ENCODE measurements at regions not wholly inside any gene's neighbourhood (a gene's known extent, or its start where the extent isn't known, plus 50 kb on each side); places are given as distances from the start of the nearest gene placed in this dataset.

GRCh38 chr5:167950126-167950721 is 341.2 kb upstream of the WWC1 start:
- no peak for DNase-seq

GRCh38 chr5:167951116-167951515 is 340.3 kb upstream of the WWC1 start:
- DNase-seq = no peak

DNA sequence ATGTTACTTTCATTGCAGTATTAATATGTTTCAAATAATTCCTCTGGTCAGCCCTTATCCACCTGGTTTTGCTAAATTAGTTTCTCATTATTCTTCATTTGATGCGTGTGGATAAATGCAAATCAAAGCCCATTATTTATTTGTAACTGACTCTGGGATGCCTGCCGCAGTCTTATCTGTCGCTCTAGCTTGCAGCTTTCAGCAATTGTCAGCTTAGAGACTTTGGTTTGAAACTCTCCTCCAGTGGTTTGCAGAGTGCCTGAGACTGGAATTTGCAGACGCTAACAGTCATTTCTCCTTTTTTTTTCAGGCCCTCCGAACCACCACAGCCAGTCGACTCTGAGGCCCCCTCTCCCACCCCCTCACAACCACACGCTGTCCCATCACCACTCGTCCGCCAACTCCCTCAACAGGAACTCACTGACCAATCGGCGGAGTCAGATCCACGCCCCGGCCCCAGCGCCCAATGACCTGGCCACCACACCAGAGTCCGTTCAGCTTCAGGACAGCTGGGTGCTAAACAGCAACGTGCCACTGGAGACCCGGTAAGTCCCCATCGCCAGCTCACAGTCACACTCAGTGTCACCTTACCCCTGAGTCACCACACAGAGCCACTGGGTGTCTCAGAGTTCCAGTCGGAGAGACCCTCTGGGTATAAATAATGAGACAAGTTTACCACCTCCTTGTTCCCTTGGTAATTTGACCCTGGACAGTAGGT is 339.0 kb upstream of the WWC1 start:
- no peak for DNase-seq

GRCh38 chr5:167953151-167953798 is 338.2 kb upstream of the WWC1 start:
- no peak for DNase-seq

DNA sequence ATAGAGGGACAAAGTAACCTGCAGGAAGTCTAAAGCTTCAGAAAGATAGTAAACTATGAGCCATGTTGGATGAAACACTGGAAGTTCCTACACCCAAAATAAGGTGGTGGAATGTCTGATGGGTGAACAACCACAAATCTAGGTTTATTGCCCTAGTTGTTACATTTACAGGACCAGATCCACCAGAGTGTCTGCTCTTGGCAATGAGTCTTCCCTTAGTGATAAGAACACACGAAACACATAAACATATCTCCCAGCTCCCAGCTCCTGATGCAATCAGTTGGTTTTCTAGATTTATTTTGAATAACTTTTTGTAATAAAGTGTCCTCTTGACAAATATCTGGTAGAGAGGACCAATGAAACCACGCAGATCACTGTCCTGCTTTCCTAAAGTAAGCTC is 329.7 kb upstream of the WWC1 start:
- no peak for DNase-seq

DNA sequence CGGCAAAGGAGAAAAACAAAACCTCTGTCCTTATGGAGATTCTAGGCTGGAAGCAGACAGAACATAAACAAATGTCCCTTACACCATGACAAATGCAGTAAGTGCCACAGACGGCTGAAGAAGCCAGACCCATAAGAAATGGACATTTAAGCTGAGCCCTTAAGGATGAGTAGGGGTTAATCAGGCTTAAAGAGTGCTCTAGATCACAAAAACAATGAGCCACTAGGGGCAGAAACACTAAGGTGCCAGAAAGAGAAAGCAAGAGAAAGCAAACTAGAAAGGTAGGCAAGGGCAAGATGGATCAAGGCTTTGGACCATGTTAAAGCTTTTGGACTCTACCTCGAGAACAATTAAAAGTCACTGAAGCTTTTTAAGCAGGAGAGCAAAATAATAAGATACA is 326.9 kb upstream of the WWC1 start:
- DNase-seq = no peak

DNA sequence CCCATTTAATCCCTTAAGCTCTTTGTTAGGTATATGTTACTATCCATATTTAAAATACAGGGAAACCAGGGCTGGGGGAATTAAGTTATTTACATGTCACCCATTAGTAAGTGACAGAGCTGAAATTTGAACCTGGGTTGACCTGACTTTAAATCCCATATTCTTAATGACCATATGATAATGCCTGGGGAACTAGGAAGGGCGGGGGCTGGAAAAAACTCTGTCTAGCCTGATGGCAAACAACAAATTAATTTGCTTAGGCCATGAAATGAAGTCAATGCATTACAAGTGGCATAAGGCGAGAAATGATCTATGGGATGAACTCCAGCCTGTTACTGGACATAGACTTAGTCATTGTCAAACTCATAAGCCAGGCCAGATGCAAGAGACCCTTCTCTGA is 325.7 kb upstream of the WWC1 start:
- DNase-seq = no peak

- DNase-seq = no peak
These were observed 324.5 kb upstream of the WWC1 start for GRCh38 chr5:167966979-167967378.

DNA sequence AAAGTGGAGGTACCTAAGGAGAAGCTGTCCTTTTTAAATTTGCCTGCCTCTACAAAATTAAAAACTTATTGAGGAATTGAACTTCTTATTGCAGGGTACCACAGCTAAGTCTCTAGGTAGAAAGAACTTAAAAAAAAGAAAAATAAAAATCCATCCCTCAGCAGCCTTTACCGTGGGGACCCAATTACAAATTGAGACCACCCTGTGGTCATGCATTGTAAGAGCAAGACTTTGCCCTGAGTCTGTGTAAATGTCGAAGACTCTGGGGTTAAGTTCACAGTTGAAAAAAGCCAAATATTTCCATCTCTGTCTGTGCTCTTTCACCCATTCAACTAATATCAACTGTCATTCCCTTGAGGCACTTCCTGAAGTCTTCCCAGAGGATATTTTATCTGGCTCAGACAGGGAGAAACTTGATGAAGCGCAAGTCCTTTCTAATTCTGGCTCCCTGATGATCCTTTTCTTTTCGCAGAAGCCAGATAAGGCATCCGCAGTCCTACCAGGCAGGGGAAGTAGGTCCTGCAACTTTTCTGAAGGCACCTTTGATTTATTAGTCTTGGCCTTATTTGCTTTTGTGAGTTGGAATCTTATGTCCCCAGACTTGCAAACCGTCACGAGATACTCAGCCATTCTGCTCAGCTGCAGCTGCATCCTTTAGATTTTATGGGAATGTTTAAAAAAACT is 323.8 kb upstream of the WWC1 start:
- DNase-seq = no peak

DNA sequence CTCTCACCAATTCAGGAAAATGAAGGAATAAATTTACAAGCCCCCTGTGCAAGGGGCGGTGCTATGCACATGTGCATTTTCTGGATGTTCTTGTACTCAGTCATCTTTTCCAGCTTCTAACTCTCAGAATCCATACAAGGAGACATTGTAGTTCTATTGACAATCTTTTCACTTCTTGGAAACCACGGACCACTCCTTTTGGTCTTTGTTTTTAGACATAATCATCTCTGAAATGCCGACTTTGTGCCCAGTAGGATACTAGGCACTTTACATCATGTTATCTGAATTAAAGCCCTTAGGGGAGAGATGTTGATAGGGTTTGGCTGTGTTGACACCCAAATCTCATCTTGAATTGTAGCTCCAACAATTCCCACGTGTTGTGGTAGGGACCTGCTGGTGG is 322.6 kb upstream of the WWC1 start:
- no peak for DNase-seq

- DNase-seq = no peak
These were observed 321.4 kb upstream of the WWC1 start for GRCh38 chr5:167969998-167970397.

DNA sequence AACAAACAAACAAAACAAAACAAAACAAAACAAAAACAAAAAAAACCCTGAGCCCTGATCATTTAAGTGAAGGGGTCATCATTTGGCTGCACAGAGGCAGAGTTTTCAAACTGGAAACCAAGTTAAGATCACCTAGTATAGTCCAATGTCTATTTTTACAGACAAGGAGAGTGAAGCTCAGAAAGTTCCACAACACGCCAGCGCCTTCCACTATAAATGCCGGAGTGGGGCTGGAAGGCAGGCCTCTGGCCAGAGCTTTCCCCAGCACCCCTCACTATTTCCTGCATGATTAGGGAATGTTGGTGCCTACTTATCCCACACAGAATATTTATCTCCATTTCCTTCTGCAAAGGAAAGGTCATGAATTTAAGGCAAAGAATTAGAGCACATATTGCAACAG is 319.7 kb upstream of the WWC1 start:
- no peak for DNase-seq

- DNase-seq = no peak
These were observed 318.3 kb upstream of the WWC1 start for GRCh38 chr5:167973126-167973525.

DNA sequence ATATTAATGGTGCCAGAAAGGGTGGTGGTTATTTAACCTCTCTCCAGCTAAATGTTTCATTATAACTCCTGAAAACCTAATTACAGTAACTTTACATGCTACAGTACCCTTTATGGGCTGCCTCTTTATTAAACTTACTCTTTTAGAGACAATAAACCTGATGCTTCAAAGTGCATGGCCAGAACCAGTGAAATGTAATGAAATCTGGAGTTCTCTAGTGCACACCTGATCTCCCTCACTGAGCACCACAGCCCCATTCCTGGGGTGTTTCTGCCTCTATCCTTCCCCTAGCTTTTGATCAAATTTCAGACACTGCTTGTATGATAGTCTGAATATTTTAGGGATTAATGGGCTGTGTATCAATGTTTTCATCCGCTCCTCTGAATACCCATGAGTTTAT is 306.5 kb upstream of the WWC1 start:
- no peak for DNase-seq

DNA sequence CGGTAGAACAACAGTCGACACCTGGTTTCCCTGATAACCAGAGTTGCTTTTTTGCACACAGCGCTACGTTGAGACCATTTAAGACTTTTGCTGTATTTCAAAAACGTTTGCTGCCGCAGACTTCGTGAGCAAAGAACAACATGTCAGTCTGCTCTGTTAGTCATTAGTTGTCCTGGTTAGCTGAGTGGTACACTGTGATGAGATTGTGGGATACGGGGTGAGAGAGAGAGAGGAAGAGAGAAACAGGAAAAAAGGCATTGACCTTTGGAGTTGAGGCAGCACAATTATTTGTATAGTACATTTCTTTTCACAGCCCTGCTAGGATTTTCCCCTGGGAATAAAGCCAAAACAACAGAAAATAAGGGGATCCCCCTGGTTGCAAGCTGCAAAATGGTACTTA is 306.1 kb upstream of the WWC1 start:
- no peak for DNase-seq

DNA sequence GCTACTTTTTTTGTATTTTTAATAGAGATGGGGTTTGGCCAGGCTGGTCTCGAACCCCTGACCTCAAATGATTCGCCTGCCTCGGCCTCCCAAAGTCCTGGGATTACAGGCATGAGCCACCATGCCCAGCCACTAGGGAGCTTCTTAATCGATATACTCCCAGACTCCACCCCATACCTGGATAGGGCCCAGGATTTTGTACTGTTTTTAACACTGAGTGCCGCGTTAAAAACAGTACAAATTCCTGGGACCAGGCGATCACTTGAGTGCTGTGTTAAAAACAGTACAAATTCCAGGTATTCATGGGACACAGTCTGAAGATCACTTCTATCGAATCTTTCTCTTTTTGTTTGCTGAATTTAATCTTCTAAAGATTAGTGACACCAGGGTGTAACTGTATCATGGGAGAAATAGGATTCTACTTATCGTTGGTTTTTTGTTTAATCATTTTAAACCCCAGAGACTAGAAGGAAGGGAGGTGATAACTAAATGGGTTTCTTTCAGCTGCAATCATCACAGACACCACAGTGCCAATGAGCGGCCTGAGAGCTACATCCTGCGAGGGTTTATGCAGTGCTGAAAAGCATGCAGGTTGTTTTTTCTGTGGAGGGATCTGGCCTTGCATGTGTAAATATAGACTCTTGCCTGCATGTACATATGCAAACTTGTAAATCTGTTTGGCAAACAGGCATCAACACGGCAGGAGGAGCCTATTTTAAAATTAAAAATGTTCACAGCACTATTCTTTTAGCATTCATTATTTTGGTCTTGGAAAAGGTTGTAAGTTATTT is 303.8 kb upstream of the WWC1 start:
- DNase-seq = no peak

DNA sequence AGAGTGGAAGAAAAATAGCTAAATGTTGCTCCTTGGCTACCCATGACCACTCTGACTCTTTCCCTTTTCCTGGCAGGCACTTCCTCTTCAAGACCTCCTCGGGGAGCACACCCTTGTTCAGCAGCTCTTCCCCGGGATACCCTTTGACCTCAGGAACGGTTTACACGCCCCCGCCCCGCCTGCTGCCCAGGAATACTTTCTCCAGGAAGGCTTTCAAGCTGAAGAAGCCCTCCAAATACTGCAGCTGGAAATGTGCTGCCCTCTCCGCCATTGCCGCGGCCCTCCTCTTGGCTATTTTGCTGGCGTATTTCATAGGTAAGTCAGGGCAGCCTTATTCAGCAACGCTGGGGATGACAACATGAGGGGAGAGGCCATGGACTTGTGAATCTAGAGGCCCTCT is 298.6 kb upstream of the WWC1 start:
- DNase-seq = no peak

DNA sequence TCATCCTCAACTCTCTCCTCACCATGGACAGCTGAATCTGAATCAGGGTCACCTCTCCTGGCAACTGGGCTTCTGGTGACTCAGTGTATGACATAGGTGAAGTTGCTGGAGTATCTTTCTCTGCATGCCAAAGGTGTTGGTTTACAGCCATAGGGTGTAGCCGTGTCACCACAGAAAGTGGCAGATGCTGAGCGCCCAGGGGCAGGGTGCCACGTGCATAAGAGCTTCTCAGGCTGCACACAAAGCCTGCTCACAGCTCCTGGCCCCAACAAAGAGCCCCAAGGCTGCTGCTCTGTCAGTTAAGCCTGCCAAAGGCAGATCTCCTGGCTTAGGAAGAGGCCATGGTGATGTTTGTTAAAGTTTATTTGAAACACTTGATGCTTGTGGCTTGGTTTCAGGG is 297.7 kb upstream of the WWC1 start:
- no peak for DNase-seq

DNA sequence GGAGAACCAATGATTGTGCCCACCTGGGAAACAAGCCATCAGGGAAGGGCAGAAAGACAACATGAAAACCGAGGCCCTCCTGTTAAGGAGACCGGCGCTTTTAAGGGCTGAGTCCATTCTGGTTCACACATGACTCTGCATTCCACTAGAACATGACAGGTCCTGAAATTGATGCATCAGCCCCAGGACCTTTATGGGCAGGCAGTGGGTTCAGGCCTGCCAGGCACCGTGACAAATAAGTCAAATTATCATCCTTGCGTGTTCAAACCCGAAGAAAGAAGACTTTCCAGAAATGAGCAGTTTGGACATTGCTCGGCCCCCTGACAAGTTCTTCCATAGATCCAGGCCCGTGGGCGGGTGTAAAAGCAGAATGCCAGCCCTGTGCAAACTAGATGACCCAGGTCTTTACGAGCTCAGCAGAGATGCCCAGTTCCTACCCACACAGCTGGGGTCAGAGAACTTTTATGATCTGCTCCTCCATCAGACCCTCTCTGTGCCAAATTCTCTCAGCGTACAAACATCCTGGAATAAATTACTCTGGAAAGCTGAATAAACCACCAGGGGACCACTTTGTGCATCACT is 295.5 kb upstream of the WWC1 start:
- no peak for DNase-seq

DNA sequence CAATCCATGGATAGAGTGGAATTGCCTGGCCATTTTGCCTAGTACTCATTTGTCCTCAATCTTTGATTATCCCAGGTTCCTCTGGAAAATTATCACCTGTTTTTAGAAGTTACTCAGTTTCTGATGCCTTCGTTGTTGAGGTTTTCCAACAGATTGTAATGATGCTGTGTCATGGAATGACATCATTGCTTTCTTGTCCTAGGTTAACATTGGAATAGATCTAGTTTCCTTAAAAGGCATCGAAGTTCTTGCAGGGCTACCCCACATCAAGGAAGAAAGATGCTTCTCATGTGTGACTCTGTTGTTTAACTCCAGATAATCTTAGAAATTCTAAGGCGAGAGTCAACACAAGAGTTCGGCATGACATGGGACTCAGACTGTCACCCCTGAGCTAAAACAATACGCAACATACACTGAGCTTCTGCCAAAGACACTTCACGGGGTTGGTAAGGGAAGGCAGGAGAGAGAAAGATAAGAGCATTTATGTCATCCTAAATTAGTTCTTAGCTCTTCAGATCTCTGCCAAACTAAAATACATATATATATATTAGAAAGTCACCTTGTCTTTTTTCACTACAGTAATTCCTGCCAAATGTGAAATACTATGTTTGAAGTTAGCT is 293.2 kb upstream of the WWC1 start:
- no peak for DNase-seq

- DNase-seq = no peak
These were observed 292.3 kb upstream of the WWC1 start for GRCh38 chr5:167999182-167999581.

GRCh38 chr5:168001318-168001717 is 290.1 kb upstream of the WWC1 start:
- DNase-seq = no peak
